CD14-positive monocyte (primary cell): ENCODE measurements at regions not wholly inside any gene's neighbourhood (a gene's known extent, or its start where the extent isn't known, plus 50 kb on each side); places are given as distances from the start of the nearest gene placed in this dataset.

Experiments
- DNase-seq, 3 donors: peaks; one replicate each; pipeline ENCODE4 v3.0.0-alpha.2; 2011 to 2022
- H2AFZ ChIP-seq: 2 replicates; pipeline ENCODE4 v1.6.0; 2012; ENCODE audit warnings: mild to moderate bottlenecking, low read depth, low read length, inconsistent platforms; ENCODE audit not compliant: insufficient read depth, poor library complexity, severe bottlenecking
- H3K27ac ChIP-seq, 2 donors: 1 replicate in 1 of 2; 2 replicates in 1 of 2; pipeline ENCODE4 v1.5.1; 2012 to 2013; ENCODE audit warnings: low read length in 2 of 2, control low read depth in 1 of 2, inconsistent platforms in 1 of 2, low read depth in 1 of 2, mild to moderate bottlenecking in 1 of 2
- H3K27me3 ChIP-seq, 2 donors: one replicate each; pipeline versions ENCODE4 v1.6.0 to v1.6.1; 2011 to 2013; ENCODE audit warnings: low read length in 2 of 2; ENCODE audit not compliant: control insufficient read depth in 2 of 2, insufficient read depth in 2 of 2
- H3K36me3 ChIP-seq, 2 donors: replicated peaks in 1 of 2; 1 replicate in 1 of 2; 2 replicates in 1 of 2; pipeline versions ENCODE4 v1.5.1 to v1.6.1; 2012 to 2013; ENCODE audit warnings: low read length in 2 of 2, control low read depth in 1 of 2, inconsistent platforms in 1 of 2, mild to moderate bottlenecking in 1 of 2; ENCODE audit not compliant: insufficient read depth in 2 of 2, control insufficient read depth in 1 of 2
- H3K4me1 ChIP-seq, 2 donors: 1 replicate in 1 of 2; 2 replicates in 1 of 2; pipeline versions ENCODE4 v1.5.1 to v1.6.1; 2012 to 2013; ENCODE audit warnings: low read length in 2 of 2, control low read depth in 1 of 2, inconsistent platforms in 1 of 2, mild to moderate bottlenecking in 1 of 2, moderate library complexity in 1 of 2; ENCODE audit not compliant: insufficient read depth in 2 of 2, control insufficient read depth in 1 of 2
- H3K4me2 ChIP-seq: replicated peaks from 2 replicates; pipeline ENCODE3; 2012; ENCODE audit warnings: low read length, moderate library complexity, mild to moderate bottlenecking; ENCODE audit not compliant: poor library complexity, severe bottlenecking; ENCODE audit errors: extremely low read depth
- H3K4me3 ChIP-seq, 3 experiments: fragments of 200-600 bp in 1 of 3; sonication (generic) in 1 of 3; replicated peaks in 1 of 3; 1 replicate in 2 of 3; 2 replicates in 1 of 3; pipeline ENCODE4 v1.5.1; 2011 to 2013; ENCODE audit warnings: low read length in 3 of 3, mild to moderate bottlenecking in 3 of 3, control low read depth in 2 of 3, low read depth in 2 of 3, inconsistent platforms in 1 of 3, moderate library complexity in 1 of 3
- H3K79me2 ChIP-seq: 2 replicates; pipeline ENCODE4 v1.6.0; 2012; ENCODE audit warnings: mild to moderate bottlenecking, control low read depth, inconsistent platforms, low read length, moderate library complexity; ENCODE audit not compliant: insufficient read depth
- H3K9ac ChIP-seq: 2 replicates; pipeline ENCODE4 v1.6.0; 2017; ENCODE audit warnings: low read length, mild to moderate bottlenecking; ENCODE audit not compliant: insufficient read depth, poor library complexity, severe bottlenecking
- H3K9me3 ChIP-seq, 2 donors: replicated peaks in 1 of 2; 1 replicate in 1 of 2; 2 replicates in 1 of 2; pipeline versions ENCODE4 v1.5.1 to v1.6.1; 2012 to 2013; ENCODE audit warnings: low read length in 2 of 2, control low read depth in 1 of 2; ENCODE audit not compliant: control insufficient read depth in 1 of 2, insufficient read depth in 1 of 2
- H4K20me1 ChIP-seq: 2 replicates; pipeline ENCODE4 v1.6.0; 2012; ENCODE audit warnings: mild to moderate bottlenecking, low read length, control low read depth, moderate library complexity; ENCODE audit not compliant: insufficient read depth
- H3K27ac Mint-ChIP-seq, 7 donors: one replicate each; pipeline ENCODE4 v1.8.0; 2020; ENCODE audit warnings: mild to moderate bottlenecking in 7 of 7, mixed read lengths in 7 of 7, moderate library complexity in 6 of 7, inconsistent platforms in 2 of 7
- H3K27me3 Mint-ChIP-seq, 3 donors: one replicate each; pipeline ENCODE4 v1.8.0; 2021 to 2022; ENCODE audit warnings: low read depth in 3 of 3, mild to moderate bottlenecking in 3 of 3, mixed read lengths in 3 of 3, moderate library complexity in 3 of 3, inconsistent platforms in 1 of 3
- H3K36me3 Mint-ChIP-seq, 2 donors: one replicate each; pipeline ENCODE4 v1.8.0; 2020; ENCODE audit warnings: mixed read lengths in 2 of 2, inconsistent platforms in 1 of 2, mild to moderate bottlenecking in 1 of 2
- H3K4me1 Mint-ChIP-seq: one replicate; pipeline ENCODE4 v1.8.0; 2020; ENCODE audit warnings: mild to moderate bottlenecking, mixed read lengths
- H3K4me3 Mint-ChIP-seq, 2 donors: one replicate each; pipeline ENCODE4 v1.8.0; 2020; ENCODE audit warnings: mild to moderate bottlenecking in 2 of 2, mixed read lengths in 2 of 2, moderate library complexity in 1 of 2
- H3K9me3 Mint-ChIP-seq, 7 donors: one replicate each; pipeline ENCODE4 v1.8.0; 2020 to 2022; ENCODE audit warnings: mixed read lengths in 7 of 7, mild to moderate bottlenecking in 6 of 7, moderate library complexity in 6 of 7, inconsistent platforms in 2 of 7
- WGBS: methylation state at CpG from one replicate; pipeline ENCODE4 v1.1.5; 2013; ENCODE audit warnings: missing lambda C conversion rate; ENCODE audit not compliant: insufficient coverage; 5-methylcytosine and 5-hydroxymethylcytosine counted together
- intact Hi-C, 2 donors: fragments of 100-400 bp; cut with micrococcal nuclease; formaldehyde crosslinking; loops; one replicate each; pipeline versions ENCODE4 v1.15.0 to v1.15.1; 2023
- TF ChIP-seq, protein P1 (sequence below): fragments of 200-600 bp; IDR thresholded peaks from one replicate; pipeline ENCODE4 v1.8.0; 2022; ENCODE audit warnings: antibody characterized with exemption, mild to moderate bottlenecking

DNA sequence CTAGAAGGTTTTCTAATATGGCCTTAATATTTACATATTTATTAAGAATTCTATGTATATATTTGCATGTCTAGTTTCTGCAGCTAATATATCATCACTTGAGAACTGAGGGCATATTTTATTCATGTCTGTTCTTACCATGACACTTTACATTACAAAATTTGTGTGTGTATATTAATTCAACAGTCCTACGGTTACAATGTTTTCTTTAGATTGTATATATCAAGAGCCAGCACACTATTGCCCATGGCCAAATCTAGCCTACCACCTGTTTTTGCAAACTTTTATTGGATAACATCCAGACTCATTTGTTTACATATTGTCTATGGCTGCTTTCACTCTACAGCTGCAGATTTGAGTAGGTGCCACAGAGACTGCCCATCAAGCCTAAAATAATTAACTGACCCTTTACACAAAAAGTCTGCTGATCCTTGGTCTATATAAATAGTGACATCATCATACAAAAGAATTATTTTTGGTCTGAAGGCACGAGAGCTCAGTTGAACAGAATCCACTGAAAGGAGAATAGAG lies 577.4 kb upstream of the PBX1 start:
- Histone ChIP-seq H3K36me3 (no peaks in the 10 kb centered on the region), H3K79me2 (no peaks in the 10 kb centered on the region), H3K9ac (no peak overlapping the region), H2AFZ (no peak overlapping the region), H3K27me3 (no peaks in the 10 kb centered on the region), H3K4me2 (no peak overlapping the region), H4K20me1 (no peaks in the 10 kb centered on the region), H3K4me3 (no peak overlapping the region), H3K9me3 (peaks cover 6% of the 10 kb centered on the region in 2 donors), H3K27ac (no peak overlapping the region), H3K4me1 (no peaks in the 10 kb centered on the region)
- peaks cover 0 to 2% (median 0%) of the 10 kb centered on the region in 3 donors for H3K27me3 Mint-ChIP-seq
- intact Hi-C loops: no loop called here
- no peaks in the 10 kb centered on the region for H3K36me3 Mint-ChIP-seq
- no peak for DNase-seq
- H3K27ac Mint-ChIP-seq: no peak overlapping the region
- WGBS: no CpG with 5 or more reads among the region's 2 CpGs
- H3K4me3 Mint-ChIP-seq: no peak overlapping the region
- peaks cover 0 to 8% (median 6%) of the 10 kb centered on the region in 7 donors for H3K9me3 Mint-ChIP-seq
- no peaks in the 10 kb centered on the region for H3K4me1 Mint-ChIP-seq
- TF ChIP-seq, protein P1, sequence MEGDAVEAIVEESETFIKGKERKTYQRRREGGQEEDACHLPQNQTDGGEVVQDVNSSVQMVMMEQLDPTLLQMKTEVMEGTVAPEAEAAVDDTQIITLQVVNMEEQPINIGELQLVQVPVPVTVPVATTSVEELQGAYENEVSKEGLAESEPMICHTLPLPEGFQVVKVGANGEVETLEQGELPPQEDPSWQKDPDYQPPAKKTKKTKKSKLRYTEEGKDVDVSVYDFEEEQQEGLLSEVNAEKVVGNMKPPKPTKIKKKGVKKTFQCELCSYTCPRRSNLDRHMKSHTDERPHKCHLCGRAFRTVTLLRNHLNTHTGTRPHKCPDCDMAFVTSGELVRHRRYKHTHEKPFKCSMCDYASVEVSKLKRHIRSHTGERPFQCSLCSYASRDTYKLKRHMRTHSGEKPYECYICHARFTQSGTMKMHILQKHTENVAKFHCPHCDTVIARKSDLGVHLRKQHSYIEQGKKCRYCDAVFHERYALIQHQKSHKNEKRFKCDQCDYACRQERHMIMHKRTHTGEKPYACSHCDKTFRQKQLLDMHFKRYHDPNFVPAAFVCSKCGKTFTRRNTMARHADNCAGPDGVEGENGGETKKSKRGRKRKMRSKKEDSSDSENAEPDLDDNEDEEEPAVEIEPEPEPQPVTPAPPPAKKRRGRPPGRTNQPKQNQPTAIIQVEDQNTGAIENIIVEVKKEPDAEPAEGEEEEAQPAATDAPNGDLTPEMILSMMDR: no peak

DNA sequence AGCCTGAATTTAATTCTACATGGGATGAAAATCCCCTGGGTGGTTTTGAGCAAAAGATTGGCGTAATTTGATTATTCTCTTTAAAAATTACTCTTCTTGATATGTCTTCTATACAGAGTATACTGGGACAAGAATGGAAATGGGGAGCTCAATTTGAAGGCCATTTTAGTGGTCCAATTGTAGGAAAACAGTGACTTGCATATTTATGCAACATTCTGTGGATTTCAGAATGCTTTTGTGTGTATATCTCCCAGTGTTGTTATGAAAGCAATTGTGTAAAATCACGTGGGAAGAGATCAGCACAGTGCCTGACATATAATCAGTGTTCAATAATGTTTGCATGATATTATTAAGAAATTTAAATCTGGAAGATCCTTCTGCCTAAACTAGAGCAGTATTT lies 575.9 kb upstream of the PBX1 start:
- Mint-ChIP-seq H3K4me3 (no peak overlapping the region), H3K27me3 (peaks cover 0 to 2% (median 0%) of the 10 kb centered on the region in 3 donors)
- 80% methylated on average over 1 of the region's 2 CpGs for WGBS

More for the DNA sequence above, 575.9 kb upstream of the PBX1 start:
- no peaks in the 10 kb centered on the region for H3K27me3 ChIP-seq
- no peaks in the 10 kb centered on the region for H3K79me2 ChIP-seq
- H3K9me3 Mint-ChIP-seq: peaks cover 0 to 7% (median 5%) of the 10 kb centered on the region in 7 donors
- H3K27ac Mint-ChIP-seq: no peak overlapping the region
- peaks cover 0 to 3% of the 10 kb centered on the region in 2 donors for H3K9me3 ChIP-seq
- no peaks in the 10 kb centered on the region for H3K4me1 Mint-ChIP-seq
- no peaks in the 10 kb centered on the region for H3K36me3 Mint-ChIP-seq
- no peak overlapping the region for H3K4me2 ChIP-seq
- no peaks in the 10 kb centered on the region for H3K4me1 ChIP-seq
- no peak overlapping the region for H3K9ac ChIP-seq
- H3K27ac ChIP-seq: no peak overlapping the region
- H3K36me3 ChIP-seq: no peaks in the 10 kb centered on the region
- TF ChIP-seq, protein P1: no peak
- H4K20me1 ChIP-seq: no peaks in the 10 kb centered on the region
- H3K4me3 ChIP-seq: no peak overlapping the region
- intact Hi-C loops: no loop called here
- DNase-seq: no peak
- H2AFZ ChIP-seq: no peak overlapping the region
